Fibroblast of gingiva (primary cell): ENCODE measurements at regions not wholly inside any gene's neighbourhood (a gene's known extent, or its start where the extent isn't known, plus 50 kb on each side); places are given as distances from the start of the nearest gene placed in this dataset.

Experiments
- DNase-seq: peaks from one replicate; pipeline ENCODE4 v3.0.0-alpha.2; 2011; ENCODE audit warnings: low read depth

DNA sequence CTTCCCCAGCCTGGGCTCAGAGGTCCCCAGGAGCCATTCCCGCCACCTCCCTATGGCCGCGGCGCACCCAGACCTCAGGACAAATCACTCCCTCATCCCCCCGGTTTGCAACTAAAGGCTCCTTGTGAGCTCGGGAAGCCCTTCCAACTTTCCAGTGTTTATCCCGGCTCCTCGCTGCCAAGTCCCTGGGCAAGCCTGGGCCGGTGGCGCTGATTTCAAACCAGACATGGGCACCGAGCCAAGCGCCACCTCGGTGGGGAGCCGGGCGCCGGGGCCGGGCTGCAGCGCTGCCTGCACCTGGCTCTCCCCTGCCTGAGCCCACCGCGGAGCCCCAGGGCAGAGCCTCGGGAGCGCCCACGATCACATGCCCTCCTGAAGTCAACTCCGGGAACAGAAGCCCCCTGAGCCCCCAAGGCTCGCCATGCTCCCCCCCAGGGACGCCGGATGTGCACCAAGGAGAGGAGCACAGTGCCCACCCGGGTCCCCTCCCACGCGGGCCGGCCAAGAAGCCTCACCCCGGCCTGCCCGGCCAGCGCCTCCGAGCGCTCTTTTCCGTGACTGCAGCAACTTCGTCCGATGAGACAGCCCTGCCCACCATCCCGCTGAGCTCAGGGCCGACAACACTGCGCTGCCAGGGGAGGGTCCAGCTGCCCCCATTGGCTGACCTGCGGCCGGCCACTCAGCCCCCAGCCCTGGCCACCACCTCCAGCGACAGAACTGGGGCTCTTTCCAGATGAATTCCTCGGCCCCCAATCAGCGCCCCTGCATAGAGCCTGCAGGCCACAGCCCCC lies 50.0 kb downstream of the NCOR2 start:
- DNase-seq, result peak; percentile 71

DNA sequence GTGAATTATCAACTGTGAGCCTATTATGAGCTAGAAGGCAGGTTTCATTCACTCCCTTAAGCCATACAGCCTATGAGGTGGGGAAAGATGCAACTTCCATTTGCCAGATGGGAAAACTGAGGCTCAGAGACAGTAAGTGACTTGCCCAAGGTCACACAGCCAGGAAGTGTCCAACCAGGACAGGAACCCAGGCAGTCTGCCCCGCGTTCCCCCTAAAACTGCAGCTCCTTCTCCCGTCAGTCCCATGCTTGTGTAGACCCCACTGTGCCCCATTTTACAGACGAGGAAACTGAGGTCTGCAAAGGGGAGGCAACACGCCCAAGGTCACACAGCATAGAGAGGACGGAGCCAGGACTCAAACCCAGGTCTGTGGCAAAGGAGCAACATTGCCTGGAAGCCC lies 50.6 kb downstream of the NCOR2 start:
- DNase-seq, result no peak

DNA sequence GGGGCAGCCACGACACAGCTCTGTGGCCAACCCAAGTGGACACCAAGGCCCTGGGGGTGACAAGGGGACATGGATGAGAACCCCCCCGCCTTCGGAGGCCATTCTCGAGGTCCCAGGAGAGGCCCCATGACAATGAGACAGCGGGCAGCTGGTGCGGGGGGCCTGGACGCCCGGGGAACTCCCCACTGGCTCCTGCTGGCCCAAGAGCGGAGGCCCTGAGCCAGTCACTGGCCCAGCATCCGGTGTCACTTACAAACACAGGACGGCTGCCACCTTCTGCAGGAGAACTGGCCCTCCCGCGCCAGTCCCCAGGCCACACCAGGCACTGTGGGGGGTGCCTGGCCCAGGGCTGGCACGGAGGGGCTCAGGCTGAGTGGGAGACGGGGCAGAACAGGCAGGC lies 51.4 kb downstream of the NCOR2 start:
- DNase-seq, result no peak

DNA sequence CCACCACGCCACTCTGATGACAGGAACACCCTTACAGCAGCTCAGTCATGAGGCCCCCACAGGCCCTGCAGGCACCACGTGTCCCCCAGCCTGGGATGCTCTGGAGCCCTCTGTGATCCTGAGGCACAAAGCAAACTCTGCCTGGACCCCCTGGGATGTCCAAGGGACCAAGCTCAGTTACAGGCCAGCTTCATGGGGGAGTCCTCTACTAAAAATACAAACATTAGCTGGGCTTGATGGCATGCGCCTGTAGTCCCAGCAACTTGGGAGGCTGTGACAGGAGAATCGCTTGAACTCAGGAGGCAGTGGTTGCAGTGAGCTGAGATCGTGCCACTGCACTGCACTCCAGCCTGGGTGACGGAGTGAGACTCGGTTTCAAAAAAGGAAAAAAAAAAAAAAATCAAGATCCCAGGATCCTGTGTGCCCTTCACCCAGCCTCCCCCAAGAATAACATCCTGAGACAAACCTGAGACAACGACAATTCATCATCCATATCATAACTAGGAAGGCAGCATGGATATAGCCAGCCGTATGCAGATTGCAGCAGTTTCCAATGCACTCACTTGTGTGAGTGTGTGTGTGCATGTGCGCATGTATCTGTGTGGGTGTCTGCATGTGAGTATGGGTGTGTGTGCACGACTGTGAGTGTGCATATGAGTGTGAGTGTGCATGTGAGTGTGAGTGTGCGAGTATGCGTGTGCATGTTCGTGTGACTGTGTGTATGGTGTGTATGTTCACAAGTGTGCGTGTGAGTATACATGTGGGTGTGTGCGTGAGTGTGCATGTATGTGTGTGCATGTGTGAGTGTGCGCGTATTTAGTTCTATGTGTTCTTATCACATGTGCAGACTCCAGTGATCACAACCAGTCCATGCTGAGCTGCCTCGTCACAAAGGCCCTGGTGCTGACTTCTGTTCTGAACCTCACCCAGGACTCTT lies 52.1 kb downstream of the NCOR2 start:
- DNase-seq, result no peak

DNA sequence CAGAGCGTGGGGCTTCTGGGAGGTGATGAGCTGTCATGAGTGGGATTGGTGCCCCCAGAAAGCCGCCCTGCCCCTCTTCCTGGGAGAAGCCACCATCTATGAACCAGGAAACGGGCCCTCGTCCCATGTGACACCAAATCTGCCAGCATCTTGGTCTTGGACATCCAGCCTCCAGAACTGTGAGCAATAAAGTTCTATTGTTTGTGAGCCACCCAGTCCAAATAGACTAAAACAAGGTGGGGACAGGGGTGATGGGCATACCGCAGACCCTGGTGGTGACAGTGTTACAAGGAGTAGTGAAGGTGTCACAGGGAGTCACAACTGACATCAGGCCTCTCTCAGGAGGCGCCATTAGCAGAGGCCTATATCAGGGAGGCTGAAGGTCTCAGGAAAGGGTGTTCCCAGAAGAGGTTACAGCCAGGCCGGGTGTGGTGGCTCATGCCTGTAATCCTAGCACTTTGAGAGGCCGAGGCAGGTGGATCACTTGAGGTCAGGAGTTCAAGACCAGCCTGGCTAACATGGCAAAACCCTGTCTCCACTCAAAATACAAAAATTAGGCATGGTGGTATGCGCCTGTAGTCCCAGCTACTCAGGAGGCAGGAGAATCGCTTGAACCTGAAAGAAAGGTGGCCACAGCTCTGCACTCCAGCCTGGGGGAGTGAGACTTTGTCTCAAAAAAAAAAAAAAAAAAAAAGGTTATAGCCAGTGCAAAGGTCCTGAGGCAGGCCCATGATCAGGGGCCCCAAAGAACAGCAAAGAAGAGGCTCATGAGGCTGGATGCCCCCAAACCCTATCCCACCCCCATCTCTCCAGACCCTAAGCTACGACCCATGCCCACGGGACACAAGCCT lies 53.0 kb downstream of the NCOR2 start:
- DNase-seq, result no peak

DNA sequence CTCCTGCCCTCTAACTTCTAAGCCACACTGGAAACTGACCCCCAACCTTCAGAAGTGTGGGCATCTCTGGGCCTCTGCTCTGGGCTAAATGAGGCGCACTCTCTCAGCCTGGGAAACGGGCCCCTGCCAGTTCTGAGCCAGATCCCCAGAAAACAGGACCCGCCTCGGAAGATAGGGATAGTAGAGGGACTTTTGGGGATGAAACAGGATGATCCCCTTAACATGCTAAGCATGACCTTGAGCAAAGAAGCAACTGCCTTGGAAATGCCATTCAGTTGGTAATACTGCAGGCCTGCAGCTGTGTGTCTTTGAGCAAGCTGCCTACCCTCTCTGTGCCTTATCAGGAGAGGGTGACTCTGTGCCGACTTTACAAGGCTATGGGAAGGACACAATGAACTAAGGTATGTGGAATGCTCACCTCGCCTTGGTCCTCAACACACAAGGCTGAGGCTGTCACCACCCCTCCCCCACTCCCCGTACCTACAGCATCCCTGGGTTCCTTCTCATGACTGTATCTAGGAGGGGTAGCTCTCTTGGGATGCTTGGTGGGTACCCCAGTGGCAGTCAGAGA lies 54.0 kb downstream of the NCOR2 start:
- no peak for DNase-seq

DNA sequence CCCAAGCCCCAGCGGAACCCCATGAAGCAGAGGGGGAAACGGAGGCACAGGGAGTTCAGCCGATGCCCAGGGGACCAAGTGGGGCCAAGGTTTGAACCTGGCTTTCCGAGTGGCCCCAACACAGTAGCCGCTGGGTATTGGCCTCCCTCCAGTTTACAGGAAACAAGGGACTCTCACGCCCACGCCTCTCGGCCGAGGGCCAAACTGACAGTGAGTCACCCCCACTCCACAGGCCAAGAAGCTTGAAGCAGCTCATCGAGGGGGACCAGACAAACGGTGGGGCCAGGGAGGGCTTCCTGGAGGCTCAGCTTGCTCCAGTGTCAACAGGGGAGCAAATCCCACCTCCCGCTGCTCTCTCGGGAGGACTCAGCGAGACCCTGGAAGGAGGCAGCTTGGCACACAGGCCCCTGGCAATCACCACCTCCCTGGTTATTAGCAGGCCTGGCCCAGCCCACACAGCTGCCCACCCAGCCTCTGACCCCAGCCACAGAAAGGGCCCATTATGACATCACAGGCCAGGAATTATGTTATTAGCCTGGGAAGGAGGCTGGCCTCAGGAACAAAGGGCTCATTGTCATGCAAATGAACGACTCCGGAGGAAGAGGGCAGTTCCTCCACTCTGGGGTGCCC lies 54.6 kb downstream of the NCOR2 start:
- peak; percentile 77 for DNase-seq

DNA sequence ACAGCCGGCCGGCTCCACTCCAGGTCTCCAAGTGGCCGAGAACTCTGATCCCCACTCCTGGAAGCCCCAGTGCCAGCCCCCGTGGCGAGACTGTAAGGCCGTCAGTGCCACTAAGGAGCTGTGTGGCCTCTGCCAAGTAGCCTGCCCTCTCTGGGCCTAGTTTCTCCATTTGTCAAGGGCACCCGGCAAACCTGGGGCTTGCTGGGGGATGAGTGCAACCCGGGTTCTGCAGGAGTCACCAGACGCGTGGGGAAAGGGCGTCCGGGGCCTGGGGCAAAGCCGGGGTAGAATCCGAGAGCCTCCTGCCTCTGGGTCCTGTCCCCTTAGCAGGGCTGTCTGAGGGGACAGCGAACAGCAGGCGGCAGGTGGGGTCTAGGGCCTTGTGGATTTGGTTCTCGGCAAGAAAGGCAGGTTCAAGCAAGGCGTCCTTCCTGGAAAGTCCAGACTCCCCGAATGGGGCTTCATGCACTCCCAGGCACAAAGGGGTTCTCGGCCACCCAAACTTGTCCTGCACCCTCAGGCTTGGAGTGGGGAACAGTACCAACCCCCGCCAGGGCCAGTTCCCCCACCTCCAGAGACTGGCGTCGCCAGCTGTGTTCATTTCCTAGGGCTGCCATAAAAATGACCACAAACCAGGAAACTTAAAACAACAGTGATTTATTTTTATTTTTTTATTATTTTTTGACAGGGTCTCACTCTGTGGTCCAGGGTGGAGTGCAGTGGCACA lies 56.0 kb downstream of the NCOR2 start:
- DNase-seq, result no peak

DNA sequence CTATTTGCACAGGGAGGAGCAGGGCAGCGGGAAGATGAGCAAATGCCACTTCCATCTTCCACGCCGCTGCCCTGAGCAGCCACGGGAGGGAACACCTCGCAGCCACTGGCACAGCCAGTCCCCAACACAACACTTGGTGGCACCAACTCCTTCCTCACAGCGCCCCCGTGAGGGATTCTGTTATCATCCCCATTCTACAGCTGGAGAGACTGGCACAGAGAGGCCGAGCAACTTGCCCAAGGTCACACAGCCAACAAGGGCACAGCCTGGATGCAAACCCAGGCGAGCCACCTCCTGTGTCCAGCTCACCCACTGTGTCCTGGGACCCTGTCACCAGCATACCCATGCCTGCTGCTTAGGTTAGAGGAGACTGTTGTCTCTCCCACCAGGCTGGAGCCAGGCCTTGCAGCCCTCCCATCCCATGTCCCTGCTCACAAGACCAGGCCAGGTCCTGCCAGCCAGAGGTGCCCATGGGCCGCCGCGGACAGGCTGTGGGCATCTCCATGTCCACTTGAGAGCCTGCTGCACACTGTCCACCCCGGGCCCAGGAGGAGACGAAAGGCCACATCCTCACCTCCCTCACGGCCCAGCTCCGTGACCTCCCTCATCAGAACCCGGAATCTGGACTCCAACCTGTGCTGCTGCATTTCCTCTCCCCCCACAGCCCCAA lies 57.0 kb downstream of the NCOR2 start:
- DNase-seq, result no peak

DNA sequence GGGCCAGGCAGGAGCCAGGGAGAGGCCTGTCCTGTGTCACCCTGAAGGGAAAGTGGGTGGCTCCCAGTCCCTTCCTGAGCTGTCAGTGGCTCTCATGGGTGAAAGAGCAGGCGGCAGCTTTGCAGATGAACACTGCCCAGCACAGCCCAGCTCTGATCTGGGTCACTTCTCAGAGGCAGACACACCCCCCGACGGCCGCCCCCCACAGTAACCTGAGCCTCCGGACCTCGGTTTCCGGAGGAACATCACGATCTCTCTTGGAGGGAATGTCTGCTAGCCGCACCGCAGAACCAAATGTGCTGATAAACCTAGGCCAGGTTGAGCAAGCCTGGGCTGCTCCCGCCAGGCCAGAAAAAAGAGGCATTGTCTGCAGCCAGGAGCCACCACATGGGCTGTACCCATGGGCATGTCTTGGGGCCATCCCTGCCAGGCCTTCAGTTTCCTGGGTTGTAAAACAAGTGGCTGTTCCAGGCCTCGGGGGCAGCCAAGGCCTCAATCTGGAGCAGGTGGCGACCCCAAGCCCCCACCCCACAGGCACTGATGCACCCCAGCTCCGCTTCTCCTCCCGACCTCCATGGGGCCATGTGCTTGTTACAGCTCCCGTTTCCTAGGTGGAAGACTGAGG lies 57.6 kb downstream of the NCOR2 start:
- DNase-seq, result peak; percentile 73

DNA sequence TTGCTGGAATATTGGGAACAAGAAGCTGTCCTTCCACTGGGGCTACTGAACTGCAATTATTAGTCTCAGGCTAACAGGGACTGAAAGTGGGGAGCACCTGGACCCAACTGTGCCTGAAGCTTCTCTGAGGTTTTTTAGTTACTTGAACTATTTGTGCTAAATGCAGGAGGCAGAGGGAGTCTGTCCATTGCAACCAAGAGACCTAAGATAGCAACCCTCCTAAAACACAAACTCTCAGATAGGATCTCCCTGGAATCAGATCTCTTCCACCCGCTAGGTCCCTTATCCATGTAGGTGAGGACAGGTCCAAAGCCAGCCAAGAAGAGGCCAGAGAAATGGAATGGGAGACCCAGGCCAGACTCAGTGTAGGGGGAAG lies 58.1 kb downstream of the NCOR2 start:
- DNase-seq, result no peak

DNA sequence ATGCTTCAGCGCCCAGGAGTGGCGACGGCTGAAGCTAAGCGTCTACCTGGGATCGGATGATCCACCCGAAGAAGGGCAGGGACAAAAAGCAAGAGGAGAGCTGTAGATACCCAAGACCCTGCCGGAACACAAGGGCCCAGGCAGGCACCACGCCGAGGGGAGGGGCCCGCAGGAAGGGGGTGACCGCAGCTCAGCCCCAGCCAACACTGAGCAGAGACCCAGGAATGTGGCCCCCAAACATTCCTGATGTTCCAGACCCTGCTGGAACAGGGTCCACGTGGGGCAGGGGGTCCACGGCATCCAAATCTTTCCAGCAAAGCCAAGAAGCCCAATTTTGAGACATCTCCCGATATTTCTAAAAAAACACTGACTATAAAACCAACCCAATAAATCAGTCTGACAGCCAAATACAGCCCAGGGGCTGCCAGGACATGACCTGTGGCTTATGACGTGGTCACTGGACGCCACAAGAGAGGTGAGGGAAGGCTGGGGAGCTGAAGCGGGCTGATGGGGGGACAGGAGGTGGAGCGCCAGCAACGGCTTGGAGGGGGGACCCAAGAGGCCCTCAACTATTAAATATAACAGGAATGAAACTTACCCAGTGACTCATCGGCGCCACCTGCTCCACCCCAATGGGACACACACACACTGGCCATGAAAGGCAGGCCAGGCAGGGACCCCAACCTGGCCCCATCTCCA lies 58.9 kb downstream of the NCOR2 start:
- no peak for DNase-seq

DNA sequence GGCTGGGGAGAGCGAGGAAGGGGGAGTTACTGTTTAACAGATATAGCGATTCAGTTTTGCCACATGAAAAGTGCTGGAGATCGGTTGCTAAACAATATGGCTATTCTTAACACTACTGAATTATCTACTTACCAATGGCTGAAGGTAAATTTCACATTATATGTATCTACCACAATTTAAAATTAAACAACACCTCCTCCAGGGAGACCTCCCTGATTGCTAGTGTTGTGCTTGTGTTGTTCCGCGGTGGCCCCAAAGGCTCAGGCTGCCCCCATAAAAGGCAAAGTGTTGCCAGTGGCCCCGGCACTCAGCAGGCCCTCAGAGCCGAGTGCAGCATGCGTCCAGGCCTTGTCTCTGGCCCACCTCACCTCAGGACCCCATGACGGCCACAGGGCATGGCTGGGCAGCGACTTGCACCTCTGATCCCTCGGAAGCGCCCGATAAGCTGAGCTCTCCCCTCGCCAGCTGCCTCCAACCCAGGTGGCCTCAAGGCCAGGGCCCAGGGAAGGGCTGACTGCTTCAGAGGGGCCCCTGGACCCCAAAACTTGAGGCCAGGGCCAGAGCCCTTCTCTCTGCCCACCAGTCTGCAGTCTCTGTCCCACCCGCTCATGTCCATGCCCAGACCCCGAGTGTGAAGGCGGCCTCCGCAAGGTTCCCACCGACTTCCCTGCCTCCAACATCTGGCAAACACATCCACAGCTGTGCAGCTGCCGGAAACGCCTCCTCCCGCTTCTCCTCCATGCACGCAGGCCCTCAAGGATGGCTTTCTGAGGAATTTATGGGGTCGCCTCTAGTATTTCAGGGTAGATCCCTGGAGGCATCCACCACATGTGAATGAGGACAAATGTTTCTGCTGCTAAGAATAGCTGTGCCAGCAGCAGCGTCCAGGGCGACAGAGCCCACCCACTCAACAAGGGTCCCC lies 60.0 kb downstream of the NCOR2 start:
- DNase-seq, result peak; percentile 61

DNA sequence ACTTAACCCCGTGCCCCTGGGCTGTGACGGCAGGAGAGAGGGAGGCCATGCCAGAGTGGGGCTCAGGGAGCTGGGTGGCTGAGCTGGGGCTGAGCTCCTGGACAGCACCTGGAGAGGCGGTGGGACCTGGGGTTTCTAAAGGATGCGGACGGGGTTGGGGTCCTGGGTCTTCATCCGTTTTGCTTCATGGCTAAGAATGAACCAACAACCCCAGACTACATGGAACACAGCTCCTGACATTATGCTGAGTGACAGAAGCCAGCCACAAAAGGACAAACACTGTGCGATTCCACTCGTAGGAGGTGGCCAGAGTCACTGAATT lies 60.6 kb downstream of the NCOR2 start:
- no peak for DNase-seq

DNA sequence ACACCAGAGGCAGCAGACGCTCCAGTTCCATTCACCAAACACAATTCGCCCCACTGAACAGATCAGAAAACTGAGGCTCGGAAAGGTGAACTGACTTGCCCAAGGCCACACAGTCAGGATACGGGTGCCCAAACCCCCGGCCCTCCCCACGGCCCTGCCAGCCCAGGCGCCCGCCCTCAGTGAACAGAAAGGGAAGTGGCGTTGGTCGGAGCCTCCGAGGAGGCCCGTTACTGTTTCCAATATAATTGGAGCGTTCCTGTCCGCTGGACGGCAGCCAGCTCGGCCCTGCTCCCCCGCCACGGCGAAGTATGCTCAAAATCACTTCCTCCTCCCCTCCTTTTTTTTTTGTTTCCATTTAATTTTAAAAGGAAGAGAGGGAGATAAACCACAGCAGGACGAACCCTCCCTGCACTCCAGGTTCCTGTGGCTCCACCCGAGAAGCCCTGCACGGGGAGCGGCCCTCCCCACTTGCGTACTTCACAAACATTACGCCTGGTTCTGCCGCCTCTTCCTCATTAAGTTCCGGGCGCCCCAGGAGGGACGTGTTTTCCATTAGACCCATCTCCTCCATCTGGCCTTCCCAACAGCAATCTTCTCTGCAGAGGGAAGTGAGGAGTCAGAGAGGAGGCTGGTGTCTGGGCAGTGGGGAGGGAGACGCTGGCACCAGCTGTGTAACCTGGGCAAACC lies 61.1 kb downstream of the NCOR2 start:
- peak; percentile 61 for DNase-seq

DNA sequence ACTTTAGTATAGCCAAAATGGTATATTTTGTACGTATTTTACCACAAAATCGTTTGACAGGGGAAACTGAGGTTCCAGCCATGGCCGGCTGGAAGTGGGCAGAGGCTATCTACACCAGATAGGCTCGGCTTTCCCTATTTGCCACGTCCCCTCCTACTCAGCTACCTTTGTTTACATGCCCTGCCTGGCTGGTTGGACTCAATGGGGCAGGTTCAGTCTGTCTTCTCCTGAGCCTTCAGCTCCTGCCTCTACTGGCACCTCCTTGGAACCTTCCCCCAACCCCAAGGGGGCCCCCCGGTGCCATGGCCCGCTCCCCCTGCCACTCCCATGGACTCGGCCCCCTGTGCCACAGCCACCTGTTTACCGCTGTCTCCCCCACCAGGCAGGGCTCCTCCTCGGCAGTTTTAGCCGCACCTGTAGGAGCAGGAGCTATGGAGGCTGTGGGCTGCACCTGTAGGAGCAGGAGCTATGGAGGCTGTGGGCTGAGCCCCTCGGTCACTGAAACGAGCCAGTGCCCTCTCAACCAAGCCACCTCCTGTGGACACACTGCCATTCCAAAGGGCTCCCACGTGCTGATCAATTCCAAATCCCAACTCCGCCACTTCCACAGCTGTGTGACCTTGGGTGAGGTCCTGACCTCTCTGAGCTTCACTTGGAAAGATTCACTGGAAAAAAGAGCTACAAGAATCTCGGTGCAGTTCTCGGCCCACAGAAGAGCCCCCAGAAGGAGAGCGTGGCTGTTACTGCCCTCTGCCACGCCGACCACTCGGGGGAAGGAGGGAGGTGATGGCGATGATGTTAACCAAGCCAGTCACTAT lies 62.2 kb downstream of the NCOR2 start:
- no peak for DNase-seq
